ENCODE measurements at regions not wholly inside any gene's neighbourhood (a gene's known extent, or its start where the extent isn't known, plus 50 kb on each side); places are given as distances from the start of the nearest gene placed in this dataset.
"Not testable (repeated sequence)": the region's sequence is repeated elsewhere in the genome, so short reads cannot be mapped to it uniquely, and the experiment has no call there.

- DNase-seq (ENCODE audit: low spot score) = no peak
- no peak for TF ChIP-seq CTCF (IDR thresholded peaks at IDR 0.05; ENCODE audit: borderline replicate concordance, control extremely low read depth, extremely low read depth, insufficient read depth, missing control alignments)
- in situ Hi-C loops (cut with MboI; ENCODE audit: low sequenced_read_pairs, unreplicated experiment) = no loop called here
Observed at GRCh38 chr1:191498825-191499224, 659.4 kb upstream of the RGS18 start.

- TF ChIP-seq CTCF (IDR thresholded peaks at IDR 0.05; ENCODE audit: borderline replicate concordance, control extremely low read depth, extremely low read depth, insufficient read depth, missing control alignments) = no peak
- in situ Hi-C loops (cut with MboI; ENCODE audit: low sequenced_read_pairs, unreplicated experiment) = no loop called here
- DNase-seq (ENCODE audit: low spot score) = no peak
Observed at GRCh38 chr1:191504999-191505398, 653.3 kb upstream of the RGS18 start.

GRCh38 chr1:191508239-191508638, 650.0 kb upstream of the RGS18 start:
- in situ Hi-C loops (cut with MboI; ENCODE audit: low sequenced_read_pairs, unreplicated experiment) = no loop called here
- no peak for TF ChIP-seq CTCF (IDR thresholded peaks at IDR 0.05; ENCODE audit: borderline replicate concordance, control extremely low read depth, extremely low read depth, insufficient read depth, missing control alignments)
- no peak for DNase-seq (ENCODE audit: low spot score)

- DNase-seq (ENCODE audit: low spot score); in situ Hi-C loops (cut with MboI; ENCODE audit: low sequenced_read_pairs, unreplicated experiment): not testable (repeated sequence)
Observed at GRCh38 chr1:191511480-191511879, 646.8 kb upstream of the RGS18 start.

- in situ Hi-C loops (cut with MboI; ENCODE audit: low sequenced_read_pairs, unreplicated experiment) = no loop called here
- TF ChIP-seq CTCF (IDR thresholded peaks at IDR 0.05; ENCODE audit: borderline replicate concordance, control extremely low read depth, extremely low read depth, insufficient read depth, missing control alignments) = no peak
- no peak for DNase-seq (ENCODE audit: low spot score)
Observed at GRCh38 chr1:191517826-191518225, 640.4 kb upstream of the RGS18 start.

- in situ Hi-C loops (cut with MboI; ENCODE audit: low sequenced_read_pairs, unreplicated experiment) = no loop called here
- DNase-seq (ENCODE audit: low spot score) = no peak
- TF ChIP-seq CTCF (IDR thresholded peaks at IDR 0.05; ENCODE audit: borderline replicate concordance, control extremely low read depth, extremely low read depth, insufficient read depth, missing control alignments) = no peak
Observed at GRCh38 chr1:191519519-191519918, 638.7 kb upstream of the RGS18 start.

- in situ Hi-C loops (cut with MboI; ENCODE audit: low sequenced_read_pairs, unreplicated experiment) = no loop called here
Observed at GRCh38 chr1:191520345-191520744, 637.9 kb upstream of the RGS18 start.

GRCh38 chr1:191525944-191526343, 632.3 kb upstream of the RGS18 start:
- in situ Hi-C loops (cut with MboI; ENCODE audit: low sequenced_read_pairs, unreplicated experiment); DNase-seq (ENCODE audit: low spot score): not testable (repeated sequence)

More at GRCh38 chr1:191520345-191520744, 637.9 kb upstream of the RGS18 start:
- no peak for TF ChIP-seq CTCF (IDR thresholded peaks at IDR 0.05; ENCODE audit: borderline replicate concordance, control extremely low read depth, extremely low read depth, insufficient read depth, missing control alignments)
- DNase-seq (ENCODE audit: low spot score) = no peak

Data from GM13976 (cell line).